ENCODE measurements at regions not wholly inside any gene's neighbourhood (a gene's known extent, or its start where the extent isn't known, plus 50 kb on each side); places are given as distances from the start of the nearest gene placed in this dataset.

- TF ChIP-seq CTCF (IDR thresholded peaks at IDR 0.05; ENCODE audit: control extremely low read depth in 1 of 3, insufficient read depth in 1 of 3, low read depth in 1 of 3, low read length in 3 of 3) (no peak), SIN3A (conservative IDR thresholded peaks at IDR 0.05 in 1 of 2, IDR thresholded peaks at IDR 0.05 in 1 of 2; ENCODE audit: low read depth in 1 of 2, low read length in 2 of 2) (no peak), HDAC2 (IDR thresholded peaks at IDR 0.05; ENCODE audit: borderline replicate concordance in 1 of 2, low read depth in 2 of 2, low read length in 2 of 2) (no peak)
These were observed 132.3 kb upstream of the BMP2 start for GRCh38 chr20:6635034-6635736.
